Ovary (tissue), 7 donors: ENCODE measurements at regions not wholly inside any gene's neighbourhood (a gene's known extent, or its start where the extent isn't known, plus 50 kb on each side); places are given as distances from the start of the nearest gene placed in this dataset.

Source experiments
- DNase-seq, 5 donors: peaks; one replicate each; pipeline ENCODE4 v3.0.0-alpha.2; 2019 to 2020
- H3K27ac ChIP-seq, 2 donors: fragments of 200-600 bp; one replicate each; pipeline versions ENCODE4 v1.5.1 to v1.8.0; 2019 to 2022
- H3K27me3 ChIP-seq: fragments of 200-600 bp; one replicate; pipeline ENCODE4 v1.8.0; 2022
- H3K36me3 ChIP-seq: fragments of 200-600 bp; sonication (generic); one replicate; pipeline ENCODE4 v1.5.1; 2019
- H3K4me1 ChIP-seq: one replicate; pipeline ENCODE4 v1.8.1; 2013; ENCODE audit warnings: mild to moderate bottlenecking, moderate library complexity; ENCODE audit not compliant: insufficient read depth
- H3K4me3 ChIP-seq: fragments of 200-600 bp; sonication (generic); one replicate; pipeline ENCODE4 v1.5.1; 2017
- H3K9me3 ChIP-seq, 2 donors: fragments of 200-600 bp in 1 of 2; sonication (generic) in 1 of 2; one replicate each; pipeline versions ENCODE4 v1.5.1 to v1.8.1; 2013 to 2019; ENCODE audit warnings: mild to moderate bottlenecking in 1 of 2, moderate library complexity in 1 of 2
- EP300 ChIP-seq: sonication (generic); formaldehyde crosslinking; IDR thresholded peaks from one replicate; pipeline ENCODE4 v1.6.1; 2017; ENCODE audit warnings: antibody characterized with exemption
- POLR2A ChIP-seq: fragments of 450-650 bp; IDR thresholded peaks from one replicate; pipeline ENCODE4 v1.6.1; 2017; ENCODE audit warnings: antibody characterized with exemption, mild to moderate bottlenecking, moderate library complexity
- WGBS, 3 donors: extraction: QIAGEN DNeasy Blood & Tissue Kit in 1 of 3; methylation state at CpG; one replicate each; pipeline versions ENCODE4 v1.1.5 to v1.1.7; 2013 to 2017; 5-methylcytosine and 5-hydroxymethylcytosine counted together
- intact Hi-C, 4 donors: fragments of 100-400 bp; cut with DNase I; formaldehyde crosslinking; loops; one replicate each; pipeline versions ENCODE4 v1.11.0 to v1.15.1; 2022 to 2023
- TF ChIP-seq, protein P1 (sequence below), 3 donors: fragments of 450-650 bp in 2 of 3; fragments of 200-600 bp in 1 of 3; IDR thresholded peaks; one replicate each; pipeline versions ENCODE4 v1.5.1 to v1.8.0; 2016 to 2022; ENCODE audit warnings: antibody characterized with exemption in 3 of 3, mild to moderate bottlenecking in 1 of 3
- donor health status: DM: no; HTN: no; CAD: no; lungs with moderate emphysema.
- donor health status: DM: no; HTN: no; CAD: no.
- donor health status: Bipolar disorder and iron deficiency.
- donor health status: DM: no; HTN: no; CAD: no.
- donor health status: DM: yes; HTN: yes; CAD: no.

DNA sequence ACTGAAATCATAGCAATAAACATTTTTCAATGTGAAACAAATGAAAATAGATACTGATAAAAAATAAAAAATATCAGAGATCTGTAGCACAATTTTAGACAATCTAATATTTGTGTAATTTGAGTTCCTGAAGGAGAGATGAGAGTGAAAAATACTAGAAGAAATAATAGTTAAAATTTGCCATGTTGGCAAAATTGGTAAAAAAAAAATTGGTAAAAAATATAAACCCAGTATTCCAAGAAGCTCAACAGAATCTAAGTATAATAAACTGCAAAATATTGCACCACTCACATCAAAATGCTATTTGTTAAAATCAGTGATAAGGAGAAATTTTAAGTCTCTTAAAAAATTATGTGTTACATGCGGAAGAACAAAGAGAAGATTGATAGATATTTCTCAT is 1680.7 kb downstream of the PCDH7 start:
- TF ChIP-seq POLR2A (no peak), EP300 (no peak)
- TF ChIP-seq, protein P1, sequence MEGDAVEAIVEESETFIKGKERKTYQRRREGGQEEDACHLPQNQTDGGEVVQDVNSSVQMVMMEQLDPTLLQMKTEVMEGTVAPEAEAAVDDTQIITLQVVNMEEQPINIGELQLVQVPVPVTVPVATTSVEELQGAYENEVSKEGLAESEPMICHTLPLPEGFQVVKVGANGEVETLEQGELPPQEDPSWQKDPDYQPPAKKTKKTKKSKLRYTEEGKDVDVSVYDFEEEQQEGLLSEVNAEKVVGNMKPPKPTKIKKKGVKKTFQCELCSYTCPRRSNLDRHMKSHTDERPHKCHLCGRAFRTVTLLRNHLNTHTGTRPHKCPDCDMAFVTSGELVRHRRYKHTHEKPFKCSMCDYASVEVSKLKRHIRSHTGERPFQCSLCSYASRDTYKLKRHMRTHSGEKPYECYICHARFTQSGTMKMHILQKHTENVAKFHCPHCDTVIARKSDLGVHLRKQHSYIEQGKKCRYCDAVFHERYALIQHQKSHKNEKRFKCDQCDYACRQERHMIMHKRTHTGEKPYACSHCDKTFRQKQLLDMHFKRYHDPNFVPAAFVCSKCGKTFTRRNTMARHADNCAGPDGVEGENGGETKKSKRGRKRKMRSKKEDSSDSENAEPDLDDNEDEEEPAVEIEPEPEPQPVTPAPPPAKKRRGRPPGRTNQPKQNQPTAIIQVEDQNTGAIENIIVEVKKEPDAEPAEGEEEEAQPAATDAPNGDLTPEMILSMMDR (IDR thresholded peaks at IDR 0.05): no peak
- Histone ChIP-seq H3K4me3 (no peak overlapping the region), H3K36me3 (no peaks in the 10 kb centered on the region), H3K9me3 (no peaks in the 10 kb centered on the region), H3K27ac (no peak overlapping the region), H3K4me1 (no peaks in the 10 kb centered on the region), H3K27me3 (no peaks in the 10 kb centered on the region)
- 95 to 100% (median 95%) methylated on average over 1 of the region's 1 CpG for WGBS, 3 donors
- intact Hi-C loops: no loop called here
- DNase-seq: no peak

DNA sequence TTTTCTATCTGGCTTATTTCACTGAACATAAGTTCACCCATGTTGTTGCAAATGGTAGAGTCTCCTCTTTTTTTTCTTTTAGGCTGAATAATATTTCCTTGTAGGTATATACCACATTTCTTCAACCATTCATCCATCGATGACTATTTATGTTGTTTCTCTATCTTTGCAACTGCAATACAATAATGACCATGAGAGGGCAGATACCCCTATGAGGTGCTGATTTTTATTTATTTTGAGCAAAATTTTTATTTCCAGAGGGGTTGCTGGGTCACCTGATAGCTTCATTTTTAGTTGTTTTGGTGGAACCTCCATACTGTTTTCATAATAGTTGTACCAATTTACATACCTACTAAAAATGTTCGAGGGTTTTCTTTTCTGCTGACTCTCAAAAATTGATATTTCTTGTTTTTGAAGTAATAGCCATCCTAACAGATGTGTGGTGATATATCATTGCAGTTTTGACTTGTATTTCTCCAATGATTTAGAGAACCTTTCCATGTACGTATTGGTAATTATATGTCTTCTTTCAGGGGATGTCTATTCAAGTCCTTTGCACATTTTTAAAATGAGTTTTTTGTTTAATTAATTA is 1697.0 kb downstream of the PCDH7 start:
- no peaks in the 10 kb centered on the region for H3K36me3 ChIP-seq
- H3K4me3 ChIP-seq: no peak overlapping the region
- intact Hi-C loops: no loop called here
- 67 to 81% (median 75%) methylated on average over 3 of the region's 3 CpGs for WGBS, 3 donors
- no peak for TF ChIP-seq POLR2A
- TF ChIP-seq, protein P1 (IDR thresholded peaks at IDR 0.05): no peak
- no peak for TF ChIP-seq EP300
- no peak overlapping the region for H3K27ac ChIP-seq
- H3K4me1 ChIP-seq: no peaks in the 10 kb centered on the region
- DNase-seq: no peak
- no peaks in the 10 kb centered on the region for H3K27me3 ChIP-seq
- no peaks in the 10 kb centered on the region for H3K9me3 ChIP-seq

DNA sequence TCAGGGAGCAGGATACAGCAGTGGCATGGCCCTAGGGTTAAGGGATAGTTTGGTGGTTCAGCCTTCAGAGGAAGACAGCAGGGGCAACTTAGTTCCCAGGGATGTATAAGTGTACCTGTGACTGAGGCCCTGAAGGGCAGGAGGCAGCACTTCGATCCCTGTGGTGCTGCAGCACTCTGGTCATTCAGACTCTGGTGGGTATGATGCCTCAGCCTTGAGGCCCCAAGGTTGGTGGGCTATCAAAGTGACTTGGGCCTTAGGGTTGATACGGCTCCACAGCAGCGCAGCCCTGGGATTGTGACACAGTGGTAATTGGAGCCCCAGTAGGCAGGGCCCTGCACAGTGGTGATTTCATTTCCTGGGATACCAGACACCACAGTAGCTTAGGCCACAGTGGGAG is 1703.1 kb downstream of the PCDH7 start:
- no peaks in the 10 kb centered on the region for H3K9me3 ChIP-seq
- H3K4me1 ChIP-seq: no peaks in the 10 kb centered on the region
- no peak overlapping the region for H3K4me3 ChIP-seq
- TF ChIP-seq, protein P1 (IDR thresholded peaks at IDR 0.05): no peak
- TF ChIP-seq EP300: no peak
- no peak for TF ChIP-seq POLR2A
- WGBS, 3 donors: 89 to 90% (median 89%) methylated on average over 3 of the region's 3 CpGs
- intact Hi-C loops: no loop called here
- DNase-seq: no peak
- no peak overlapping the region for H3K27ac ChIP-seq
- H3K36me3 ChIP-seq: no peaks in the 10 kb centered on the region
- no peaks in the 10 kb centered on the region for H3K27me3 ChIP-seq

GRCh38 chr4:32425243-32425642 is 1705.1 kb downstream of the PCDH7 start:
- H3K27ac ChIP-seq: no peak overlapping the region
- 70 to 76% (median 73%) methylated on average over 3 of the region's 3 CpGs for WGBS, 3 donors
- no peaks in the 10 kb centered on the region for H3K9me3 ChIP-seq
- DNase-seq: no peak
- no peak overlapping the region for H3K4me3 ChIP-seq
- H3K36me3 ChIP-seq: no peaks in the 10 kb centered on the region
- no peaks in the 10 kb centered on the region for H3K27me3 ChIP-seq
- TF ChIP-seq, protein P1 (IDR thresholded peaks at IDR 0.05): no peak
- TF ChIP-seq POLR2A (no peak), EP300 (no peak)
- intact Hi-C loops: no loop called here
- H3K4me1 ChIP-seq: no peaks in the 10 kb centered on the region
